NCI-H1930 (cell line): ENCODE measurements at regions not wholly inside any gene's neighbourhood (a gene's known extent, or its start where the extent isn't known, plus 50 kb on each side); places are given as distances from the start of the nearest gene placed in this dataset.
"Not testable (repeated sequence)": the region's sequence is repeated elsewhere in the genome, so short reads cannot be mapped to it uniquely, and the experiment has no call there.

Experiments
- DNase-seq, 2 experiments: peaks; one replicate each; lab custom pipeline; 2025; lab: John Stamatoyannopoulos, UW

DNA sequence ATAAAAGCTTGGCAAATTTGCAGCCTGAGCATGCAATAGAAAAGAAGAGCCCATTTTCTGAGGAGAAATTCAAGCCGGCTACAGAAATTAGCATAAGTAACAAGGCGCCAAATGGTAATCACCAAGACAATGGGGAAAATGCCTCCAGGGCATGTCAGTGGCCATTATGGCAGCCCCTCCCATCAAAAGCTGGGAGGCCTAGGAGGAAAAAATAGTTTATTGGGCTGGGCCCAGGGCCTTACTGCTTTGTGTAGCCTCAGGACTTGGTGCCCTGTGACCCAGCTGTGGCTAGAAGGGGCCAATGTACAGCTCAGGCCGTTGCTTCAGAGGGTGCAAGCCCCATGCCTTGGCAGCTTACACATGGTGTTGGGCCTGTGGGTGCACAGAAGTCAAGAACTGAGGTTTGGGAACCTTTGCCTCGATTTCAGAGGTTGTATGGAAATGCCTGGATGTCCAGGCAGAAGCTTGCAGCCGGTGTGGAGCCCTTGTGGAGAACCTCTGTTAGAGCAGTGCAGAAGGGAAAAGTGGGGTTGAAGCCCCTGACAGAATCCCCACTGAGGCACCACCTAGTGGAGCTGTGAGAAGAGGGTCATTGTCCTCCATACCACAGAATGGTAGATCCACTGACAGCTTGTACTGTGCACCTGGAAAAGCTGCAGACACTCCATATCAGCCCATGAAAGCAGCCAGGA, 328.5 kb upstream of the MAP3K7 start:
- DNase-seq, result no peak

DNA sequence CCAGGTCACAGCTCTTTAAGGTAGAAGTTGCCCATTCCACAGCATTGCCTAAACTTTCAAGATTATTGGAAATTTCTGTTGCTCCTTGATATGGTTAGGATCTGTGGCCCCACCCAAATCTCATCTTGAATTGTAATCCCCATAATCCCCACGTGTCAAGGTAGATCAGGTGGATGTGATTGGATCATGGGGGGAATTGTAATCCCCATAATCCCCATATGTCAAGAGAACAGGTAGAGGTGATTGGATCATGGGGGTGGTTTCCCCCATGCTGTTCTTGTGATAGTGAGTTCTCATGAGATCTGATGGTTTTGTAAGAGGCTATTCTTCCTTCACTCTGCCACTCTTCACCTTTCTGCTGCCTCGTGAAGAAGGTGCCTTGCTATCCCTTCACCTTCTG, 327.4 kb upstream of the MAP3K7 start:
- DNase-seq, result no peak

DNA sequence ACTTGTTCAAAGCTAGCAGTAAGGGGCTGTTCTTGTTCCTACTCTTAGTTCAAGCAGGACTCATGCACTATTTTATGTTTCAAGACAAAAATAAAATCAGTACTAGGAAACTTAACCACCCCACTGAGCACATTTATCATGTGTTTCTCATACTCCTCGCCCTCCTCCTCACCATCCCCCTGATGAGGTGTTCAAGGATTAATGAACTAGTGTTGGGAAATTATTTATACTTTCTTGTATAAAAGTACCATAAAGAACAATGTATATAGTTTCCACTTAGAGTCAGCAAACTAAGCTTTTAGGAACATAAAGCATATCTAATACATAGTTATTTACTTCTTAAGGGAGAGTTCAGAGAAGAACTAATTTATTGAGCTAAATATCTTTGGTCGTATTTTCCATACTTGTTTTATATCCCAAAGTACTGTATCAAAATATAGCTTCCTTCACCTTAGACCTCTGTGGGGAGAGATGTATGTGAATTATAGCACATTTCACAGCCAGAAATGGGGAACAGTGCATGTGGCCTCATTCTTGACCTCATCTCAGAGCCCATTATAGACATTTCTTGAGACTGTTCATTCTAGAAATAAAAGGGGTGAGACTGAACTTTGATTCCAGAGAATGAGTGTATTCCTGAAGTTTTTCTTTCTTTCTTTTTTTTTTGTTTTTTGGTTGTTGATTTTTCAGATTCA, 326.5 kb upstream of the MAP3K7 start:
- no peak for DNase-seq

DNA sequence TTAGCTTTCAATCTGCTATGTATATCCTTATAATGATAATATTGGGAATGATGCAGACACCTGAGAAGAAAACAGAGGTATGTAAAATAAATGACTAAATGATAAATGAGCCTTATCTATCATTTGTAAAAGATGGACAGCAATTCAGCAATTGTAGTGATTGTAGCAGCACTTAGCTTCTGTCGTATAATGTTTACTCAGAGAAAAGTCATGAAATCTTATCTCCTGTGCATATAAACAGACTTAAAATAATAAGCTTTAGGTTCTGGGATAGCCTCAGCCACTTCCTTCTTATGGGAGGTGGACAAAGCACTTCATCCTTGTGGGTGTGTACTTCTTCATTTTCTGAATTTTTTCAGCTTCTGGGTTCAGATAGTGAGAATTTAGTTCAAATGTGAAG, 324.8 kb upstream of the MAP3K7 start:
- no peak for DNase-seq

DNA sequence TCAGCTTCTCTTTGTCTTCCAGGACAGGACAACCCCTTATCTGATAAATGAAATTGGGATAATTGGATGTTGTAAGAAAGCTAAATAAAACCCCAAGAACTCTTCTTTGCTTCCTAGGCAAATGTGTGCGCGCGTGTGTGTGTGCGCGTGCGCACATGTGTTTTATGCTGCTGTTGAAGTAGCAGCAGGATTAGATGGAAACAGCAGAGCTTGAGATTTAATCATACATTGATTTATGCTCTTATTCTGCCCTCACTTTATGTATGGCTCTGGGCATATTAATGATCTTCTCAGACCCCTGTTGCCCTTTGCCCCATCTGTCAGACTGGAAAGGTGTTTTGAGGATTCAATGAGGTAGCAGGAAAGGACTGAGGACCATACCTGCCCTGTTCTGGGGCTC, 324.0 kb upstream of the MAP3K7 start:
- no peak for DNase-seq

DNA sequence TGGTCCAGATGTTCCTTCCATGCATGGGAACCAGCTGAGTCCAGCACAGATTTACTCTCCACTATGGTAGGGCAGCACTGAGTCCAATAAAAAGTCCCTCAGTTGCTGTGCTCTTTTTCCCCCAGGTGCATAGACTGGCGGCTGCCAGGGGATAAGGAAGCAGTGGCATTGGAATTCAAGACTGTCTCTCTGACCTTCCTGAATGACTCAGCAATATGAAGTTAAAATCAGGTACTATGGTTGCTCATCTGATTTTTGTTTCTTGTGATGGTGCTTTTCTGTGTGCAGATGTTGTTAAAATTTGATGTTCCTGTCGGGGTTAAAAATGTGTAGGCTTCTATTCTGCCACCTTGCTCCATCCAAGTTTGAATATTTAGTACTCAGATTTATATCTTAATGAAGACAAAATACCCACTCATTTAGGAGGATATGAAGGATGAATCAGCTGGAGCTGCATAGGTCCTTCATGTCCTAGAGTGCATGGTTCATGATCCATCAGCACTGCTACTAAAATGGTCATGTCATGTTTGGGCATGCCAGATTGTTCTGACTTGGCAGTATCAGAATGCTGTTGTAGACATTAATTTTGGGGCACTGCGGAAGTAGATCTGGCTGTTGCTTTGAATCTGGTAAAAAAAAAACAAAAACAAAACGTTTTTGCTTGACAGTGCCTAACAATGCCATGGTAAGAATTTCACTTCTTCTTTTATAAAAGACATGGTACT, 321.2 kb upstream of the MAP3K7 start:
- no peak for DNase-seq

DNA sequence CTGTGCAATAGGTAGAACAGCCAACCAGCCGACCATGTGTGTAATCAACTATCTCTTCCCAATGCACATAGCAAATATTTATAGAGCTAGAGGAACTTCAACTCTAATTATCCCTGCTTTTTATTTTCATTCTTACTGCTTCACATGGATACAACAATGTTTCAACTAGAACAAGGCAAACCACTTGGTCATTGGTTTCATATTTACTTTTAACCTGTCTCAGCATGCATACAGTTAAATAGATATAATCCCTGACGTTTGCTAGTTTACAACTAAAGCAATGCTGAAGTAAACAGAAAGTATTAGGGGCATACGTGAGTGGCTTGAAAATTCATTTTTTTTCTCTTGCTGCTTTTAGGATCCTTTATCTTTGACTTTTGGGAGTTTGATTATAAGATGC, 318.5 kb upstream of the MAP3K7 start:
- DNase-seq, result no peak

DNA sequence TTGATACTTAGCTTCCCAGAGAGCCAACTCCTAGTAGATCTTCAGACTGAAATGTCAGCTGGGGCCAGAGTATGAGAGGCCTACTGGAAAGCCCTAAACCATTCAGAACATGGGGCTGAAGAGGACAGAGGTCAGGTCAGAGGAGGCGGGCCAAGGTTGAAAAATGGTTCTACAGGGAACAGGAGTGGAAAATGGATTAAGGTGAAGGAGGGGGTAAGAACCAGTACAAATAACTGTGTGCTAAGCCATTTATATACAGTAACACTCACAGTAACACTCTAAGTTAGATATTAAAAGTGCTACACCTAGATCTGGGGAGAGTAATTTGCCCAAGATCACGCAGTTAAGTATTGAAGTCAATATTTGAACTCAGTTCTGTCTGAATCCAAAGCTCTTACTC, 313.2 kb upstream of the MAP3K7 start:
- DNase-seq, result no peak

DNA sequence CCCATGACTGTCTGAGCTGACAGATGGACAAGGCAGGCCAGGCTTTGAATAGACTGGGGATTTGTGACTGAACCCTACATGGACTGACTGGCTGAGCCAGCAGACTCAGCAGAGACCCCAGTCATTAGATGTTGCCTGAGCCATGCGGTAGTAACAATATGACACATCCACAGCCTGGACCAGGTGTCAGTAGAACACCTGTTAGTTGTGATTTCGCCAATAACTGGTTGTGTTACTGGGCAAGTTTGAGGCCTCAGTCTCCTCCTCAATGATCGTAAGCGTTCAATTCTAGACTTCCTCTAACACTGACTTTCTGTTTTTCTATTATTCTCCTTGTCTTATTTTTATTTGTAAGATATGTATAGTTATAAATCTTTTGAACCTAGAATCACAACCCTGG, 311.9 kb upstream of the MAP3K7 start:
- DNase-seq, result no peak

DNA sequence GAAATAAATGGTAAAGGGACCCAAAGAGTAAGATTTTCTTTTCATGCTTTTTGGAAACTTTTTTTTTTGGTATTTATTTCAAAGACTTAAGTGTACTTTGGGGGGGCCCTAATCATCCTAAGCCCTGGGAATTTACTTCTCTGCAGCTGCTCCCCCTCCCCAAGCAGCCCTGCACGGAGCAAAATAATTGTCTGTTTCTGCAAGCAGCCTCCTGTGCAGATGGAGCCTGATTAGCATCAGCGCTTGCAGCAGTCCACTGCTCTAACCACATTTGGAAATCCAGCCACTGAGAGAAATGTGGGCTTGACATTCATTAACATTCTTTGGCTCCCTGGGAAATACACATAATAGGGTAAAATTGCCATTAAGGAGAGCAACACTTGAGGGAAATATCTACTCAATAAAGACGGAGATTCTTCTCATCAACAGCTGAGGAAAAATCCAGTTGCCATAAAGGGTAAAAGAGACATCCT, 309.2 kb upstream of the MAP3K7 start:
- no peak for DNase-seq

DNA sequence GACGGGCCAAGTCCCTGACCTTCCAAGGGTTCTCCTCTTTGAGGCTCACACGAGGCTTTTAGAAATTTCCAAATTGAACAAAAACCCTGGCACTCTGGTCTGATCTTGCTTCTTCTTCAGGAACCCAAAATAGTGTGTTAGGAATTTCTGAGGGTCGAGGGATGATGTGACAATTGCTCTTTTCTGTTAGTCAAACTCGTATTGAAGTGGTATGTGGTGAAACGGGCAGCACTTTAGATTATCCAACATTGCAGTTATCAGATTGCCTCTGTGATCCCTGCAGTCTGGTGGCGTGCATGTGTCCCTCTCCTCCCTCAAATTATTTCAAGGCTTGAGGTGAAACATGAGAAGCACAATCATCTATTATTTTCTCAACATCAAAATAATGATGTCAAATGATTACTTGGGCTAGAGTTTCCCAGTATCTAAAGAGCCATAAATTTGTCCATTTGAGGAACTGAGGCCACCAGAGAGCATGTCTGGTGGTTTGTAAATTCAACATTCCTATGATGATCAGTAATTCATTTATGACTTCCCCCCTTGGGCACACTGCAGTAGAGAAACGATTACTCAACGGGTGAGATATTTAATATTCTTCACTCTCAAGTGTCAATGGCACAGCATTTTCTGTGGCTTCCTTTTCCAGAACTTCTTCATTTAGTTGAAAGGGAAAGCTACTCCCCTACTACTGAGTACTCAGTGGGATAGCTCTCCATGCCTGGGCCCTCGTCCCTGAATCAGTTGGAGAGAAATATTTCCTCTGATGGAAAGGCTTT, 308.6 kb upstream of the MAP3K7 start:
- DNase-seq, result no peak

DNA sequence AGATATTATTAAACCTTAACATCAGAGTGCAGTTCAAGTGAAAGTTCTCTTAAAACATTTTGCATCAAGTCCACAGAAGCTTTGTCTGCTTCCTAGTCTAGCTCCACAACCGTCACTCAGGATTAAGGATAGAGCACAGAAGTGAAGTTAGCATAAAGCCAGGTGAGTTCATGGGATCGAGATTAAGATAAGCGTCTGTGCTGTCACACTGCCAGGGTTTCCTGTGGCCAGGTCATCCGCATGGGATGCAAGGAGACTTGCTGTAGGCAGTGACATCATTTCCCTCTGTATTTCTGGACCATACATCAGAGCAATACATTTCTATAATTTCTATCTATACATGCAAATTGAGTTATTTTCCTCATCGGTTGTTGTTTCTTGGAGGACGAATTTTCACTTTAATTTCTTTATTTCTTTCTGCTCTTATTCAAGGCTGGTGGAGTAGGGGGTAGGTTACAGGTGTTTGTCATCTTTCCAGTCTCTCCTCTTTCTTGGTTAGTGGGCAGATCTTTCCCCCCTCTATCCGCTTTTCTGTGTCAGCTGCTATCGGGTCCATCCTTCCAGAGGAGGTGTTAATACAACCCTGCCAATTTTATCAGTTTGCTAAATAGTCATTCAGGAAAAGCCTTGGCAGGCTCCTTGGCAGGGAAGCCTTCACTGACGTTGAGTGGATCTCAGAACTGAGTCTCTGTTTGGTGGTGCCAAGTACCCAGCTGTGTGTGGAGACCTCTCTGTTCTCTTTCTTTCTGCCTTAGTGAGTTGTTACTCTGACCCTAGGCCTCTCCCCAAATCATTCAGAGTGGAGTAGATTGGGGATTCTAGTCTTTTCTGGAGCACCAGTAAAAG, 307.6 kb upstream of the MAP3K7 start:
- DNase-seq, result no peak

DNA sequence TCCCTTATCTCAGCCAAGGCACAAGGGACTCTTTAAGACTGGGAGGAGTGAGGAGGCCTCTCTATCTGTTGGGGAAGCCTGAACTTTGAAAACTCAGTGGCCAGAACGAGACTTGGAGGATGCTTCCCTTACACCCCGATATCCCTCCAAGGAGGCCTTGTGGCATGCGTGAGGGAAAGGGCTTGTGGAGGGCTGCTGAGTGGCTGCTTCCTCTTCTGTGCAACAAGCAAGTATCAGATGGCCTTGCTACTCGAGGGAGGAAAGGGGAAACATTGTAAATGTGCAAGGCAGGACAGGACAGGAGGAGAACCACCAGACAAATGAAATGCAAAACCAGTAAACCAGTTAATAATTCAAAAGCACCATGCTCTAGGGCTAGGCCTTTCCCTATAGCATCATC, 306.5 kb upstream of the MAP3K7 start:
- DNase-seq, result no peak

DNA sequence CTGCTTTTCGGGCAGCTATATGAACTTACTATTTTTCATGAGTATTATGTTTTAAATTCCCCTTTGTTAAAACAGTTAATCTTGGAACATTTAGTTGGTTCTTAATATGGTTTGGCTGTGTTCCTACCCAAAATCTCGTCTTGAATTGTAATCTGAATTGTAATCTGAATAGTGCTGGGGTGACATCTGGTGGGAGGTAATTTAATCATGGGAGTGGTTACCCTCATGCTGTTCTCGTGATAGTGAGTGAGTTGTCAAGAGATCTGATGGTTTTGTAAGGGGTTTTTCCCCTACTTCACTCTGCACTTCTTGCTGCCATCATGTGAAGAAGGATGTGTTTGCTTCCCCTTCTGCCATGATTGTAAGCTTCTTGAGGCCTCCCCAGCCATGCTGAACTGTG, 305.4 kb upstream of the MAP3K7 start:
- DNase-seq, result no peak

DNA sequence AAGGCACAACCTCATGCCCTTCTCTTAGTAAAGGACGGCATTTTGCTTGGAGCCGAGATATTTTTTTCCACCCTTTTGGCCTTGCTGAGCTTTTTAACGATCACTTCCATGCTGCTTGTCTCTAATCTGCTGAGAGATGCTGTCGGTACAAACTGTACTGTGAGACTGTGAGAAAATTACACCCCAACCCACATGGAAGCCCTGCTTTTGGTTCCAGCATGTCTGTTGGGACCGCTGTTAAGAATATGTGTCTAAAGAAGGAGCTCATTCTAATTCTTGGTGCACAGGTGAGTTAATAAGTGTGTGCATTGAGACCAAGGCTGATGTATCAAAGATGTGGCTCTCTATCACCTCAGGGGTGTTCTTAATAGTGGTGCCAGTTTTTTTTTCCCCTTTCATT, 304.5 kb upstream of the MAP3K7 start:
- DNase-seq, result no peak

DNA sequence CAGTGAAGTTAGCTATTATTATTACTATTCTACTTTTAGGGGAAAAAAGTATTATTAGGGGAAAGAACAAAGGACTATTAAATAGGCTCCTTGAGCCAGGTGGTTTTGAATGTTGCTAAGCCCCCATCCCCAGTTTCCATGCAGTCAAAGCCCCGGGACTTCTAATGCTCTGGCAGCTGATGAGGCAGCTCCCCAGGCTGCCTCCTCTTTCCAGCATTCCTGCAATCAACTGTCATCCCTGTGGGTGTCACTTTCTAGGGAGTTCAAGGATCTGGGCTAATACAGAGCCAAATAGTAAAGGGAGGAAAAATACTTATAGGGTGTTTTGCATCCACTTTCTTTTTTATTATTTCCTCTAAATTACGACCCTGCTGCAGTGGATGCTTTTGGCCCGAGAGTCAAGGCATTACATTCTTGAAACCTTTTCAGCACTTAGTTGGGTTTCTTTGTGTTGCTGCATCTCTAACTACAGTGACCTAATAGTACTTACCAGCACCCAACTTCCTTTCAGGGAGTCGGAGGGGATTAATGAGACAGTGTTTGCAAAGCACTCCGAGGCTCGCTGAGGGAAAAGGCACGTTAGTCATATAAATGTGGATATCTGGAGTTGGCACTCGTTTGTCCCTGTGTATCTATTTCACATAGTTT, 303.9 kb upstream of the MAP3K7 start:
- no peak for DNase-seq

DNA sequence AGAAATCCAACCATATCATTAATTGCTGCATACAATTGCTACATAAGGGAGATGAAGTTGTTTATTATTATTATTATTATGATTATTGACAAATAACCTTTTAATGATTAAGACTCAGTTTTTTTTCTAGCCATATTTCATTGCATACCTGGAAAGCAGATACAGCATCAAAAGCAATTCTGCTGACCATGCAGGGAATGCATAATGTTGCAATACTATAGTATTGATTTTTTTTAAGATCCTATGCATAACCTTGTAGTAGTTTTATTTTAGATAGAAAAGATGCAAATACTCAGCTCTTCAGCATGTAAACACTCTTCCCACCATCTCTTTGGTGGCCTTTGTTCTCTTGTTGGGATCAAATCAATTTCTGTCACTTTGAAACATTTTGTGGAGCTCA, 300.9 kb upstream of the MAP3K7 start:
- no peak for DNase-seq

DNA sequence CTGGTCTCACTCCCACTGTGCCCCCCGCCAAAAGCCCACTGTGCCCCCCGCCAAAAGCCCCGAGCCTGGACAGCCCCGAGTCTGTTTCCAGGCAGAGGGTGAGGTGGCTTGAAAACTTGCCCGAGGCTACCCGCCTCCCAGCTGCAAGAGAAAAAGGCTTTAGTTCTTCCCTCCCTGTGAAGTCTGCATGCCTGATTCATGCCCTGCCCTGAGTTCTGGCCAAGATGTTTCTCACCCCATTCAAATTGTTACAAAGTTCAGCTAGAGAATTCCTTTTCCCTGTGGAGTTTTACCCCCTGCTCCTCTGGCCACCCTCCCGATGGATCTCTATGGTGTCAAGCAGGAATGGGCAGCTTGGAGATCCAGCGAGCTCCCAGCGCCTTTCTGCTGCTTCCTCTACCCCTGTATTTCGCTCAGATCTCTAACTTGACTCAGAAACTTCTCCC, 298.8 kb upstream of the MAP3K7 start:
- no peak for DNase-seq

DNA sequence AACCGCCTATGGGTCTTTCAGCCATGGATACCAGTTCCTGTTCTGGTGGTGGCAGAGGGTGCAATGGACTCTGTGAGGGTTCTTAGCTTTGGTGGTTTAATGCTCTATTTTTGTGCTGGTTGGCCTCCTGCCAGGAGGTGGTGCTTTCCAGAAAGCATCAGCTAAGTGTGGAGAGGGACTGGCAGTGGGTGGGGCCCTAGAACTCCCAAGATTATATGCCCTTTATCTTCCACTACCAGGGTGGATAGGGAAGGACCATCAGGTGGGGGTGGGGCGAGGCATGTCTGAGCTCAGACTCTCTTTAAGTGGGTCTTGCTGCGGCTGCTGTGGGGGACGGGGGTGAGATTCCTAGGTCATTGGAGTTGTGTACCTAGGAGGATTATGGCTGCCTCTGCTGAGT, 298.3 kb upstream of the MAP3K7 start:
- DNase-seq, result not testable (repeated sequence)

DNA sequence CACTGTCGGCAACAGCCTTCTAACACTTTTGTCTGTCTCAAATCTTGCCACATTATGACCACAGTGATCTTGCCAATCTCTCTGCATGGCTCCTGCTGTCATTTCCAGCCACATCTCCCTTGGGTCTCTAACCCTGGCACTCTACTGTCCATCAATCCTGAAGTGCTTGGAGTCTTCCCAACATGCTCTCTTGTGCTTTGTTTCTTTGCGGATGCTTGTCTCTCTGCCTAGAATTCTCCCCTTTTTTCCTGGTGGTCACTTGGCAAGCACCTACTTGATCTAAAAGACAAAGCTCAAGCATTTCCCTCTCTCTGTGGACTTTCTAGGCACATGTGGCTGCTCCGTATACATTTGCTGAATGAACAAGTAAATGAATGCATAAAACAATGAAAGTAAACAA, 290.7 kb upstream of the MAP3K7 start:
- no peak for DNase-seq

DNA sequence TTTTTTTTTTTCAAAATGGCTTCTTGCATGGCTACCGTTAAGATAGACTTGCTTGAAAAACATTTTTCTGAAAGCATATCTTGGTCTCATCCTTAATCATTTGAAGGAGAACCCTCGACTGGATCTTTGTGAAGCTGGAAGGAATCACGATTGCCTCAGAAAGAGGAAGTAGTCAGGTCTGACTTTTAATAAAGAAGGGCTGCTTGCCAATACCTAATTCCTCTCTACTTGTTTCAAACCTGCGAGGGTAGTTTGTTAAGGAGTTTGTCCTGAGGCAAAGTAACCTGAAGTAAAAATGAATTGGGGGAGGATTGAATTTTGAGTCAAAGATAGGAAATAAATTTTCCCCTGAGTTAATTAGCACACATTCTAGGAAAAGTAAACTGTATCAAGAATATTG, 288.1 kb upstream of the MAP3K7 start:
- DNase-seq, result no peak
